GM12892 (cell line): ENCODE measurements at regions not wholly inside any gene's neighbourhood (a gene's known extent, or its start where the extent isn't known, plus 50 kb on each side); places are given as distances from the start of the nearest gene placed in this dataset.

ENCODE experiments used
- POLR2A ChIP-seq: IDR thresholded peaks from 2 replicates; pipeline ENCODE4 v1.6.1; 2011; ENCODE audit warnings: low read depth, low read length, control low read depth
- POLR2AphosphoS5 ChIP-seq: IDR thresholded peaks from 2 replicates; pipeline ENCODE4 v1.6.1; 2011; ENCODE audit warnings: low read depth, low read length, control low read depth
- TAF1 ChIP-seq: IDR thresholded peaks from 2 replicates; pipeline ENCODE4 v1.6.1; 2011; ENCODE audit warnings: low read depth, mild to moderate bottlenecking, control low read depth, low read length, borderline replicate concordance

GRCh38 chr6:27541933-27542297, 69.0 kb upstream of the ZNF184 start:
- TF ChIP-seq POLR2AphosphoS5 (no peak), POLR2A (no peak), TAF1 (no peak)
